GM19324 (cell line): ENCODE measurements at regions not wholly inside any gene's neighbourhood (a gene's known extent, or its start where the extent isn't known, plus 50 kb on each side); places are given as distances from the start of the nearest gene placed in this dataset.

Source experiments
- ATAC-seq: cut with Tn5 transposase; IDR thresholded peaks from one replicate; pipeline ENCODE4 v1.9.1; 2021; ENCODE audit warnings: mild to moderate bottlenecking, moderate library complexity; ENCODE audit not compliant: unreplicated experiment, low FRiP score

- ATAC-seq = no peak
These were observed 106.2 kb upstream of the NAV3 start for GRCh38 chr12:77724367-77724957.

GRCh38 chr12:77723308-77723707 lies 107.4 kb upstream of the NAV3 start:
- ATAC-seq = no peak

GRCh38 chr12:77722536-77722935 lies 108.2 kb upstream of the NAV3 start:
- ATAC-seq = no peak

- ATAC-seq = no peak
These were observed 110.4 kb upstream of the NAV3 start for GRCh38 chr12:77720258-77720657.

GRCh38 chr12:77710209-77710608 lies 120.5 kb upstream of the NAV3 start:
- no peak for ATAC-seq

- no peak for ATAC-seq
These were observed 133.6 kb upstream of the NAV3 start for GRCh38 chr12:77697126-77697525.

- ATAC-seq = no peak
These were observed 134.5 kb upstream of the NAV3 start for GRCh38 chr12:77696183-77696582.

GRCh38 chr12:77689510-77690086 lies 141.1 kb upstream of the NAV3 start:
- no peak for ATAC-seq

GRCh38 chr12:77687321-77687720 lies 143.4 kb upstream of the NAV3 start:
- ATAC-seq = no peak

GRCh38 chr12:77686760-77687159 lies 143.9 kb upstream of the NAV3 start:
- no peak for ATAC-seq

GRCh38 chr12:77685901-77686300 lies 144.8 kb upstream of the NAV3 start:
- ATAC-seq = no peak

GRCh38 chr12:77685112-77685511 lies 145.6 kb upstream of the NAV3 start:
- peak; percentile 83 for ATAC-seq

- ATAC-seq = no peak
These were observed 148.2 kb upstream of the NAV3 start for GRCh38 chr12:77682488-77682887.

- ATAC-seq = no peak
These were observed 149.0 kb upstream of the NAV3 start for GRCh38 chr12:77681726-77682125.

- no peak for ATAC-seq
These were observed 151.0 kb upstream of the NAV3 start for GRCh38 chr12:77679686-77680085.

GRCh38 chr12:77678621-77679020 lies 152.1 kb upstream of the NAV3 start:
- no peak for ATAC-seq

- ATAC-seq = no peak
These were observed 163.6 kb upstream of the NAV3 start for GRCh38 chr12:77667101-77667500.

- ATAC-seq = no peak
These were observed 182.0 kb upstream of the NAV3 start for GRCh38 chr12:77648716-77649115.

- peak; percentile 85 for ATAC-seq
These were observed 184.6 kb upstream of the NAV3 start for GRCh38 chr12:77645966-77646598.

- ATAC-seq = no peak
These were observed 185.6 kb upstream of the NAV3 start for GRCh38 chr12:77644915-77645605.

- no peak for ATAC-seq
These were observed 188.4 kb upstream of the NAV3 start for GRCh38 chr12:77642246-77642645.

- no peak for ATAC-seq
These were observed 190.3 kb upstream of the NAV3 start for GRCh38 chr12:77640356-77640755.
